H9 (cell line): ENCODE measurements at regions not wholly inside any gene's neighbourhood (a gene's known extent, or its start where the extent isn't known, plus 50 kb on each side); places are given as distances from the start of the nearest gene placed in this dataset.

Source experiments
- DNase-seq: peaks from one replicate; pipeline ENCODE4 v3.0.0-alpha.2; 2017
- H2AFZ ChIP-seq: one replicate; pipeline ENCODE4 v1.6.1; 2013; ENCODE audit warnings: mild to moderate bottlenecking, low read length, control low read depth, moderate library complexity
- H2AK5ac ChIP-seq: 2 replicates; pipeline ENCODE4 v1.6.1; 2013; ENCODE audit warnings: low read length, control low read depth, mixed read lengths; ENCODE audit not compliant: insufficient read length
- H2BK120ac ChIP-seq: one replicate; pipeline ENCODE4 v1.6.1; 2013; ENCODE audit warnings: low read depth, mild to moderate bottlenecking, low read length, control low read depth, inconsistent platforms; ENCODE audit not compliant: poor library complexity, severe bottlenecking
- H2BK12ac ChIP-seq: 2 replicates; pipeline ENCODE4 v1.6.1; 2013; ENCODE audit warnings: low read length, control low read depth, mixed read lengths, low read depth; ENCODE audit not compliant: insufficient read length
- H2BK15ac ChIP-seq: 2 replicates; pipeline ENCODE4 v1.6.1; 2013; ENCODE audit warnings: low read depth, low read length, control low read depth
- H2BK20ac ChIP-seq: one replicate; pipeline ENCODE4 v1.6.1; 2013; ENCODE audit warnings: low read depth, mild to moderate bottlenecking, low read length, control low read depth, inconsistent platforms; ENCODE audit not compliant: poor library complexity, severe bottlenecking
- H2BK5ac ChIP-seq: 2 replicates; pipeline ENCODE4 v1.6.1; 2013; ENCODE audit warnings: low read length, control low read depth, mixed read lengths; ENCODE audit not compliant: insufficient read length
- H3K14ac ChIP-seq: 2 replicates; pipeline ENCODE4 v1.6.1; 2013; ENCODE audit warnings: low read length, control low read depth; ENCODE audit not compliant: insufficient read depth
- H3K18ac ChIP-seq: 2 replicates; pipeline ENCODE4 v1.6.1; 2013; ENCODE audit warnings: low read depth, mild to moderate bottlenecking, mixed read lengths, low read length, control low read depth; ENCODE audit not compliant: insufficient read length
- H3K23ac ChIP-seq: 2 replicates; pipeline ENCODE4 v1.6.1; 2013; ENCODE audit warnings: low read length, control low read depth, mixed read lengths, low read depth; ENCODE audit not compliant: insufficient read length
- H3K23me2 ChIP-seq: 2 replicates; pipeline ENCODE4 v1.6.1; 2013; ENCODE audit warnings: low read depth, mild to moderate bottlenecking, mixed read lengths, low read length, control low read depth; ENCODE audit not compliant: insufficient read length, poor library complexity, severe bottlenecking
- H3K27ac ChIP-seq: 2 replicates; pipeline ENCODE4 v1.5.1; 2013; ENCODE audit warnings: low read length, control low read depth, mixed read lengths, low read depth; ENCODE audit not compliant: insufficient read length
- H3K27me3 ChIP-seq: 2 replicates; pipeline ENCODE4 v1.6.1; 2013; ENCODE audit warnings: low read length, control low read depth, inconsistent platforms; ENCODE audit not compliant: insufficient read depth
- H3K4ac ChIP-seq: 2 replicates; pipeline ENCODE4 v1.6.1; 2013; ENCODE audit warnings: low read depth, mild to moderate bottlenecking, control low read depth, inconsistent platforms, low read length, moderate library complexity
- H3K4me1 ChIP-seq: 2 replicates; pipeline ENCODE4 v1.6.1; 2013; ENCODE audit warnings: low read length, control low read depth, inconsistent platforms; ENCODE audit not compliant: insufficient read depth
- H3K4me2 ChIP-seq: 2 replicates; pipeline ENCODE4 v1.6.1; 2013; ENCODE audit warnings: low read length, control low read depth, mixed read lengths; ENCODE audit not compliant: insufficient read length, insufficient read depth
- H3K56ac ChIP-seq: 2 replicates; pipeline ENCODE4 v1.6.1; 2013; ENCODE audit warnings: low read depth, mild to moderate bottlenecking, mixed read lengths, low read length, control low read depth; ENCODE audit not compliant: insufficient read length
- H3K79me1 ChIP-seq: 2 replicates; pipeline ENCODE4 v1.6.1; 2013; ENCODE audit warnings: low read depth, mild to moderate bottlenecking, moderate library complexity, low read length, control low read depth, inconsistent platforms; ENCODE audit not compliant: insufficient read depth, poor library complexity, severe bottlenecking
- H3K79me2 ChIP-seq: 2 replicates; pipeline ENCODE4 v1.6.1; 2013; ENCODE audit warnings: low read length, control low read depth, inconsistent platforms; ENCODE audit not compliant: insufficient read depth
- H3K9ac ChIP-seq: 2 replicates; pipeline ENCODE4 v1.6.1; 2013; ENCODE audit warnings: low read length, control low read depth, mixed read lengths; ENCODE audit not compliant: insufficient read length; ENCODE audit errors: extremely low read depth
- H3K9me3 ChIP-seq: one replicate; pipeline ENCODE4 v1.6.1; 2013; ENCODE audit warnings: low read depth, low read length, inconsistent platforms; ENCODE audit not compliant: control insufficient read depth
- H3T11ph ChIP-seq: one replicate; pipeline ENCODE4 v1.6.1; 2013; ENCODE audit warnings: mild to moderate bottlenecking, low read length, control low read depth, inconsistent platforms
- H4K20me1 ChIP-seq: one replicate; pipeline ENCODE4 v1.6.1; 2013; ENCODE audit not compliant: control insufficient read depth, insufficient read length, insufficient read depth
- H4K5ac ChIP-seq: 2 replicates; pipeline ENCODE4 v1.6.1; 2013; ENCODE audit warnings: low read depth, mild to moderate bottlenecking, mixed read lengths, low read length, control low read depth; ENCODE audit not compliant: insufficient read length
- H4K8ac ChIP-seq: replicated peaks from 2 replicates; pipeline ENCODE4 v1.6.1; 2013; ENCODE audit warnings: low read length, control low read depth, mixed read lengths, low read depth; ENCODE audit not compliant: insufficient read length
- H4K91ac ChIP-seq: 2 replicates; pipeline ENCODE4 v1.6.1; 2013; ENCODE audit warnings: low read depth, mild to moderate bottlenecking, moderate library complexity, mixed read lengths, low read length, control low read depth; ENCODE audit not compliant: insufficient read length
- H3K27ac Mint-ChIP-seq, 3 experiments: 2 replicates in 2 of 3; 3 replicates in 1 of 3; pipeline ENCODE4 v1.8.0; 2020 to 2021; ENCODE audit warnings: mixed read lengths in 3 of 3, mild to moderate bottlenecking in 1 of 3, moderate library complexity in 1 of 3
- H3K27me3 Mint-ChIP-seq: 2 replicates; pipeline ENCODE4 v1.8.0; 2021; ENCODE audit warnings: low read depth, mild to moderate bottlenecking, moderate library complexity, mixed read lengths
- H3K36me3 Mint-ChIP-seq, 3 experiments: 2 replicates in 2 of 3; 3 replicates in 1 of 3; pipeline ENCODE4 v1.8.0; 2020 to 2021; ENCODE audit warnings: low read depth in 3 of 3, mixed read lengths in 3 of 3; ENCODE audit not compliant: insufficient read depth in 1 of 3
- H3K4me1 Mint-ChIP-seq, 2 experiments: 2 replicates each; pipeline ENCODE4 v1.8.0; 2020; ENCODE audit warnings: mixed read lengths in 2 of 2
- H3K4me3 Mint-ChIP-seq, 2 experiments: 2 replicates in 1 of 2; 3 replicates in 1 of 2; pipeline ENCODE4 v1.8.0; 2020 to 2021; ENCODE audit warnings: mild to moderate bottlenecking in 2 of 2, mixed read lengths in 2 of 2, moderate library complexity in 1 of 2
- H3K9me3 Mint-ChIP-seq, 2 experiments: 2 replicates in 1 of 2; 3 replicates in 1 of 2; pipeline ENCODE4 v1.8.0; 2020; ENCODE audit warnings: mild to moderate bottlenecking in 2 of 2, mixed read lengths in 2 of 2, moderate library complexity in 1 of 2
- CTCF ChIP-seq: fragments of 200-600 bp; sonication (generic); conservative IDR thresholded peaks from 3 replicates; pipeline ENCODE4 v1.8.0; 2021; ENCODE audit warnings: antibody characterized with exemption, mild to moderate bottlenecking

- H3K27ac Mint-ChIP-seq = no peak overlapping the region
- H3K4me1 Mint-ChIP-seq = no peaks in the 10 kb centered on the region
- no peak overlapping the region for H2BK5ac ChIP-seq
- H3K27ac ChIP-seq = no peak overlapping the region
- H3K79me1 ChIP-seq = no peaks in the 10 kb centered on the region
- H4K91ac ChIP-seq = no peak overlapping the region
- H3K36me3 Mint-ChIP-seq = no peaks in the 10 kb centered on the region
- H3K4me1 ChIP-seq = no peaks in the 10 kb centered on the region
- H3K4me3 Mint-ChIP-seq = no peak overlapping the region
- H2BK120ac ChIP-seq = no peak overlapping the region
- H2BK12ac ChIP-seq = no peak overlapping the region
- H3K4ac ChIP-seq = no peak overlapping the region
- TF ChIP-seq CTCF = no peak
- H2BK20ac ChIP-seq = no peak overlapping the region
- H3K18ac ChIP-seq = no peak overlapping the region
- H3K56ac ChIP-seq = no peak overlapping the region
- H3K27me3 Mint-ChIP-seq = no peaks in the 10 kb centered on the region
- DNase-seq = no peak
- no peak overlapping the region for H3K23ac ChIP-seq
- no peak overlapping the region for H2AFZ ChIP-seq
- no peak overlapping the region for H4K8ac ChIP-seq
- no peak overlapping the region for H3T11ph ChIP-seq
- no peak overlapping the region for H2AK5ac ChIP-seq
- no peak overlapping the region for H3K4me2 ChIP-seq
- no peaks in the 10 kb centered on the region for H3K27me3 ChIP-seq
- H4K5ac ChIP-seq = no peak overlapping the region
- no peaks in the 10 kb centered on the region for H4K20me1 ChIP-seq
- no peaks in the 10 kb centered on the region for H3K23me2 ChIP-seq
- H3K9ac ChIP-seq = no peak overlapping the region
- H3K9me3 Mint-ChIP-seq = 0 out of 5 replicates have a peak, but pooled peaks cover 0 to 2% of the 10 kb centered on the region in 2 experiments
- no peak overlapping the region for H3K14ac ChIP-seq
- no peak overlapping the region for H2BK15ac ChIP-seq
- H3K79me2 ChIP-seq = no peaks in the 10 kb centered on the region
- no peaks in the 10 kb centered on the region for H3K9me3 ChIP-seq
Measured at GRCh38 chr6:62669831-62670230, 383.8 kb upstream of the KHDRBS2 start.
